Gastroesophageal sphincter (tissue), 4 donors: ENCODE measurements at regions not wholly inside any gene's neighbourhood (a gene's known extent, or its start where the extent isn't known, plus 50 kb on each side); places are given as distances from the start of the nearest gene placed in this dataset.
"Not testable (repeated sequence)": the region's sequence is repeated elsewhere in the genome, so short reads cannot be mapped to it uniquely, and the experiment has no call there.

Experiments used
- ATAC-seq: fragments of 150-250 bp; one replicate; pipeline ENCODE4 v1.9.1; 2016; ENCODE audit warnings: mild to moderate bottlenecking, moderate library complexity
- H3K27ac ChIP-seq, 4 donors: fragments of 200-600 bp; sonication (generic) in 3 of 4; 1 replicate in 3 of 4; 2 replicates in 1 of 4; pipeline ENCODE4 v1.5.1; 2016 to 2019
- H3K27me3 ChIP-seq: fragments of 200-600 bp; sonication (generic); one replicate; pipeline ENCODE4 v1.5.1; 2019
- H3K36me3 ChIP-seq, 2 donors: fragments of 200-600 bp; sonication (generic); one replicate each; pipeline ENCODE4 v1.5.1; 2019; ENCODE audit warnings: control low read depth in 1 of 2
- H3K4me1 ChIP-seq, 3 donors: fragments of 200-600 bp; sonication (generic); 1 replicate in 2 of 3; 2 replicates in 1 of 3; pipeline ENCODE4 v1.5.1; 2016 to 2019; ENCODE audit warnings: control low read depth in 2 of 3
- H3K4me3 ChIP-seq, 2 donors: fragments of 200-600 bp; sonication (generic); one replicate each; pipeline ENCODE4 v1.5.1; 2019; ENCODE audit warnings: mild to moderate bottlenecking in 1 of 2, moderate library complexity in 1 of 2
- H3K9me3 ChIP-seq, 3 donors: fragments of 200-600 bp; sonication (generic); one replicate each; pipeline ENCODE4 v1.5.1; 2017 to 2019; ENCODE audit warnings: control low read depth in 2 of 3
- EP300 ChIP-seq: sonication (generic); formaldehyde crosslinking; IDR thresholded peaks from one replicate; pipeline ENCODE4 v1.6.1; 2017; ENCODE audit warnings: antibody characterized with exemption, mild to moderate bottlenecking
- POLR2A ChIP-seq, 2 donors: fragments of 450-650 bp; IDR thresholded peaks; one replicate each; pipeline ENCODE4 v1.6.1; 2017; ENCODE audit warnings: antibody characterized with exemption in 2 of 2, mild to moderate bottlenecking in 2 of 2, moderate library complexity in 1 of 2
- POLR2AphosphoS5 ChIP-seq: sonication (generic); formaldehyde crosslinking; IDR thresholded peaks from one replicate; pipeline ENCODE4 v1.6.1; 2017; ENCODE audit warnings: antibody characterized with exemption
- WGBS, 2 donors: methylation state at CpG; one replicate each; pipeline ENCODE4 v1.1.5; 2018; ENCODE audit warnings: low coverage in 1 of 2; 5-methylcytosine and 5-hydroxymethylcytosine counted together
- TF ChIP-seq, protein P1 (sequence below), 4 experiments: fragments of 200-600 bp in 2 of 4; fragments of 450-650 bp in 2 of 4; sonication (generic) in 1 of 4; IDR thresholded peaks; one replicate each; pipeline ENCODE4 v1.5.1; 2017 to 2019; ENCODE audit warnings: antibody characterized with exemption in 4 of 4, mild to moderate bottlenecking in 2 of 4, moderate library complexity in 2 of 4

DNA sequence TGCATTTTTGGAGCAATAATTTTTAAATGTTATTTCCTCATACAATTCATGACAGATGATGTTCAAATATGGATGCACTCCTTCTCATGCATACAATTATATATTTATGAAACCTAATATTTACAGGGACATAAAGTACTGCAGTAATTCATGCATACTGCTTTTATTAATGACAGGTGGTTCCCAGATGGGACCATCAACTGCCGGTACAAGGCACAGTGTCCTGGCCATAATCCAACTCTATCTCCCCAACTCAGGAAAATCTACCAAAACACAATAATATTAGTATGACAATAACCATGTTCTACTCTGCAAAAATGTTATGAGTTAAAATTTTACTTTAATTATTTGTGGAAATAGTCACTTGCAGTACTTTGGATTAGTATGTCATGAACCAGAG lies 77.8 kb downstream of the VIP start:
- TF ChIP-seq, protein P1, sequence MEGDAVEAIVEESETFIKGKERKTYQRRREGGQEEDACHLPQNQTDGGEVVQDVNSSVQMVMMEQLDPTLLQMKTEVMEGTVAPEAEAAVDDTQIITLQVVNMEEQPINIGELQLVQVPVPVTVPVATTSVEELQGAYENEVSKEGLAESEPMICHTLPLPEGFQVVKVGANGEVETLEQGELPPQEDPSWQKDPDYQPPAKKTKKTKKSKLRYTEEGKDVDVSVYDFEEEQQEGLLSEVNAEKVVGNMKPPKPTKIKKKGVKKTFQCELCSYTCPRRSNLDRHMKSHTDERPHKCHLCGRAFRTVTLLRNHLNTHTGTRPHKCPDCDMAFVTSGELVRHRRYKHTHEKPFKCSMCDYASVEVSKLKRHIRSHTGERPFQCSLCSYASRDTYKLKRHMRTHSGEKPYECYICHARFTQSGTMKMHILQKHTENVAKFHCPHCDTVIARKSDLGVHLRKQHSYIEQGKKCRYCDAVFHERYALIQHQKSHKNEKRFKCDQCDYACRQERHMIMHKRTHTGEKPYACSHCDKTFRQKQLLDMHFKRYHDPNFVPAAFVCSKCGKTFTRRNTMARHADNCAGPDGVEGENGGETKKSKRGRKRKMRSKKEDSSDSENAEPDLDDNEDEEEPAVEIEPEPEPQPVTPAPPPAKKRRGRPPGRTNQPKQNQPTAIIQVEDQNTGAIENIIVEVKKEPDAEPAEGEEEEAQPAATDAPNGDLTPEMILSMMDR (IDR thresholded peaks at IDR 0.05) = no peak
- TF ChIP-seq POLR2A (IDR thresholded peaks at IDR 0.05) = no peak
- no peak for TF ChIP-seq POLR2AphosphoS5
- TF ChIP-seq EP300 = no peak
- Histone ChIP-seq H3K4me3 (no peak overlapping the region), H3K27ac (no peak overlapping the region), H3K4me1 (no peaks in the 10 kb centered on the region), H3K36me3 (no peaks in the 10 kb centered on the region), H3K9me3 (no peaks in the 10 kb centered on the region), H3K27me3 (no peaks in the 10 kb centered on the region)
- no peak for ATAC-seq
- 10 to 37% methylated on average over 1 of the region's 1 CpG for WGBS, 2 donors

DNA sequence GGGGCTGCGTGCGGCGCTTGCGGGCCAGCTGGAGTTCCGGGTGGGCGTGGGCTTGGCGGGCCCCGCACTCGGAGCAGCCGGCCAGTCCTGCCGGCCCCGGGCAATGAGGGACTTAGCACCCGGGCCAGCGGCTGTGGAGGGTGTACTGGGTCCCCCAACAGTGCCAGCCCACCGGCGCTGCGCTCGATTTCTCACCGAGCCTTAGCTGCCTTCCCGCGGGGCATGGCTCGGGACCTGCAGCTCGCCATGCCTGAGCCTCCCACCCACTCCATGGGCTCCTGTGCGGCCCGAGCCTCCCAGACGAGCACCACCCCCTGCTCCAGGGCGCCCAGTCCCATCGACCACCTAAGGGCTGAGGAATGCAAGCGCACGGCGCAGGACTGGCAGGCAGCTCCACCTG lies 83.8 kb downstream of the VIP start:
- H3K4me3 ChIP-seq, H3K36me3 ChIP-seq, H3K27me3 ChIP-seq, H3K9me3 ChIP-seq, H3K4me1 ChIP-seq, ATAC-seq, H3K27ac ChIP-seq: not testable (repeated sequence)
- no CpG with 5 or more reads among the region's 31 CpGs for WGBS, 2 donors

DNA sequence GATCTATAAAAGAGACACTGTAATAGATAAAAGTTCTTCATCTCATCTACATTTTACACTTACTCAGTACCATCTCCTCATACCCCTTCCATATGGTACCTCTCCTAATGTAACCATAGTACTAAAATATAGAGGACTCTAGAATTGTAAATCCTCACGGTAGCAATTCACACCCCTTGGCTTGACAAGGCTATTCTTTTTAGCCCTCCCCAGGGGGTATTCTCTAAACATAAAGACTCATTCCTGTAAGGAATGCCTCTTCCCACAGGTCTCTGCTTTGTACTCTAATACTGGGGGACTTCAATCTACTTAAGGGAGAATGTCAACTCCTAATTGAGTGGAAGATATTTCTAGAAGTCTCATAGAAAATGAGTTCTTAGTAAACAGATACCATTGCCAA lies 85.9 kb downstream of the VIP start:
- TF ChIP-seq, protein P1 (IDR thresholded peaks at IDR 0.05) = no peak
- no peak for TF ChIP-seq EP300
- no peak for TF ChIP-seq POLR2AphosphoS5
- no peak for TF ChIP-seq POLR2A (IDR thresholded peaks at IDR 0.05)
- Histone ChIP-seq H3K4me3 (no peak overlapping the region), H3K9me3 (peaks cover 0 to 8% (median 0%) of the 10 kb centered on the region in 3 donors), H3K27ac (no peak overlapping the region), H3K36me3 (no peaks in the 10 kb centered on the region), H3K4me1 (no peaks in the 10 kb centered on the region), H3K27me3 (no peaks in the 10 kb centered on the region)
- ATAC-seq = no peak
- 10 to 17% methylated on average over 1 of the region's 1 CpG for WGBS, 2 donors

DNA sequence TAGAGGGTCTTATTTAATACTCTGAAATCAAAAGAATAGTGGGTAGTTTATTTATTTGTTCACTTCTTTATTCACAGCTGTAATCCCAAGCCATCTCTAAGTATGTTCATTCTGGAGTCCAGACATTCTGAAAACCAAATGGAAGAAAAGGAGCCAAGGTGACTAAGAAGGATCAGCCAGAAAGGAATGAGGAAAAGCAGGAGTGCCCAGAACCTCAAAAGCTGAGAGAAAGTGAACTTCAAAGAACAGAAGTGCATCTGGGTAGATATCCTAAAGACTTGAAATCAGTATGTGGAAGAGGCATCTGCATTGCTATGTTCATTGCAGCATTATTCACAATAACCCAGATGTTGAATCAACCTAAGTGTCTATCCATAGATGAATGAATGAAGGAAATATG lies 94.8 kb downstream of the VIP start:
- no peaks in the 10 kb centered on the region for H3K36me3 ChIP-seq
- no peak for ATAC-seq
- H3K27me3 ChIP-seq = no peaks in the 10 kb centered on the region
- H3K9me3 ChIP-seq = no peaks in the 10 kb centered on the region
- no peak overlapping the region for H3K4me3 ChIP-seq
- H3K4me1 ChIP-seq = no peaks in the 10 kb centered on the region
- TF ChIP-seq POLR2A (IDR thresholded peaks at IDR 0.05) (no peak), EP300 (no peak), POLR2AphosphoS5 (no peak)
- TF ChIP-seq, protein P1 (IDR thresholded peaks at IDR 0.05) = no peak
- H3K27ac ChIP-seq = no peak overlapping the region

DNA sequence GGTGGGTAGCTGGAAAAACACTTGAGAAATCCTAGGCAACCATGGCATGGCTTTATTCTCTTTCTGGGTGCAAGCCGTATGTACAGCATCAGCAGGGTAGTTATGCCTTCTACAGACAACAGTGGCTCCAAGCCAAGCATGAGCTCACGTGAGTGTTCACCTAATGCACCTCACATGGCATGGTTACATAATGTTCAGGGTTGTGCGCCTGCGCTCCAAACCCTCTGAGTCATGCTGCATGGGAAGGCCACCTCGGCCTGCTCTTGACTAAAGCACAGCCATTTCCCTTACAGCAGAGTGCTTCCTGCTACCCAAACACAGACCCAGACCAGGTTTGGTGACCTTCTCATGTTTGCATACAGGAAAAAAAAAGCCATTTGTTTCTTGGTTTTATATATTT lies 96.2 kb downstream of the VIP start:
- ATAC-seq = no peak
- Histone ChIP-seq H3K27ac (no peak overlapping the region), H3K4me1 (no peaks in the 10 kb centered on the region), H3K4me3 (no peak overlapping the region), H3K9me3 (no peaks in the 10 kb centered on the region), H3K36me3 (no peaks in the 10 kb centered on the region), H3K27me3 (no peaks in the 10 kb centered on the region)
- TF ChIP-seq POLR2A (IDR thresholded peaks at IDR 0.05) = no peak
- TF ChIP-seq EP300 = no peak
- no peak for TF ChIP-seq POLR2AphosphoS5
- TF ChIP-seq, protein P1 (IDR thresholded peaks at IDR 0.05) = no peak
- 82 to 100% methylated on average over 1 to 3 of the region's 5 CpGs for WGBS, 2 donors

DNA sequence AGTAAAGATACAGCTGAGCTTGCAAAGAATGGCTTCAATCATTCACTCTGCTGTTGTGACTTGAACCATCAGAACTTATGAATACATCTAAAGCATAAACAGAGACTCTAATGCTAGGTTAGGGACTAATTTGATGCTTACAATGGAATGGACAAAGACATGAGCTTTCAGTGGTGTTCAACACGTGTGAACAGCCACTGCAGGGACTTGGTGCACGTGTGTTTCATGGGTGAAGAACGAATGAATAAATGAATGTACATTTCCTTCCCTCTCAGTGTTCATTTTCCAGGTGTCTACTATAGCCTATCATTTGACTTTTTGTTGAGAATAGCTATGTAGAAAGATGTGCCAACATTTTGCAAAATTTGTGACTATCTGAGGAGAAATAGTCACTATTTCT lies 98.3 kb downstream of the VIP start:
- no peaks in the 10 kb centered on the region for H3K9me3 ChIP-seq
- 76 to 85% methylated on average over 3 of the region's 3 CpGs for WGBS, 2 donors
- no peaks in the 10 kb centered on the region for H3K4me1 ChIP-seq
- H3K36me3 ChIP-seq = no peaks in the 10 kb centered on the region
- no peaks in the 10 kb centered on the region for H3K27me3 ChIP-seq
- TF ChIP-seq, protein P1 (IDR thresholded peaks at IDR 0.05) = no peak
- no peak for TF ChIP-seq EP300
- no peak for TF ChIP-seq POLR2AphosphoS5
- TF ChIP-seq POLR2A (IDR thresholded peaks at IDR 0.05) = no peak
- no peak overlapping the region for H3K4me3 ChIP-seq
- no peak overlapping the region for H3K27ac ChIP-seq
- no peak for ATAC-seq
